Keratinocyte (primary cell): ENCODE measurements at regions not wholly inside any gene's neighbourhood (a gene's known extent, or its start where the extent isn't known, plus 50 kb on each side); places are given as distances from the start of the nearest gene placed in this dataset.

Experiments used
- DNase-seq: peaks from one replicate; pipeline ENCODE4 v3.0.0-alpha.2; 2011; ENCODE audit warnings: low read depth, missing footprints, low spot score
- FAIRE-seq: peaks from 2 replicates; lab custom pipeline; 2011; peaks lifted over from hg19 to GRCh38; lab: Jason Lieb, UNC
- H2AFZ ChIP-seq: 2 replicates; pipeline ENCODE4 v1.6.0; 2012; ENCODE audit warnings: low read length, control low read depth, inconsistent platforms; ENCODE audit not compliant: control insufficient read depth
- H3K27ac ChIP-seq: 2 replicates; pipeline ENCODE4 v1.5.1; 2011; ENCODE audit warnings: low read length; ENCODE audit not compliant: control insufficient read depth, insufficient read depth
- H3K27me3 ChIP-seq: 3 replicates; pipeline ENCODE4 v1.6.0; 2011; ENCODE audit warnings: low read length; ENCODE audit not compliant: control insufficient read depth, insufficient read depth; ENCODE audit errors: extremely low read depth
- H3K36me3 ChIP-seq, 2 experiments: 2 replicates in 1 of 2; 3 replicates in 1 of 2; pipeline ENCODE4 v1.5.1; 2011; ENCODE audit warnings: low read length in 2 of 2, mild to moderate bottlenecking in 1 of 2; ENCODE audit not compliant: control insufficient read depth in 2 of 2, insufficient read depth in 2 of 2; ENCODE audit errors: extremely low read depth in 1 of 2
- H3K4me1 ChIP-seq: 3 replicates; pipeline ENCODE4 v1.5.1; 2011; ENCODE audit warnings: low read length; ENCODE audit not compliant: control insufficient read depth, insufficient read depth; ENCODE audit errors: extremely low read depth
- H3K4me2 ChIP-seq: 3 replicates; pipeline ENCODE4 v1.6.0; 2011; ENCODE audit warnings: low read depth, low read length; ENCODE audit not compliant: control insufficient read depth, insufficient read depth; ENCODE audit errors: extremely low read depth
- H3K4me3 ChIP-seq, 3 experiments: fragments of 200-600 bp in 1 of 3; sonication (generic) in 1 of 3; 2 replicates in 2 of 3; 3 replicates in 1 of 3; pipeline ENCODE4 v1.5.1; 2011 to 2016; ENCODE audit warnings: low read length in 3 of 3, mild to moderate bottlenecking in 3 of 3, control low read depth in 2 of 3, inconsistent platforms in 1 of 3, low read depth in 1 of 3, mixed read lengths in 1 of 3, mixed run types in 1 of 3, moderate library complexity in 1 of 3; ENCODE audit not compliant: control insufficient read depth in 2 of 3, insufficient read depth in 2 of 3; ENCODE audit errors: extremely low read depth in 1 of 3
- H3K79me2 ChIP-seq: 2 replicates; pipeline ENCODE4 v1.6.0; 2012; ENCODE audit warnings: low read length; ENCODE audit not compliant: control insufficient read depth, insufficient read depth
- H3K9ac ChIP-seq: 3 replicates; pipeline ENCODE4 v1.6.0; 2011; ENCODE audit warnings: low read length; ENCODE audit not compliant: control insufficient read depth, insufficient read depth; ENCODE audit errors: extremely low read depth
- H3K9me1 ChIP-seq: 3 replicates; pipeline ENCODE4 v1.6.0; 2011; ENCODE audit warnings: low read length; ENCODE audit not compliant: control insufficient read depth, insufficient read depth; ENCODE audit errors: extremely low read depth
- H3K9me3 ChIP-seq: 2 replicates; pipeline ENCODE4 v1.5.1; 2012; ENCODE audit warnings: low read depth, low read length; ENCODE audit not compliant: control insufficient read depth
- H4K20me1 ChIP-seq: 3 replicates; pipeline ENCODE4 v1.6.0; 2011; ENCODE audit warnings: low read length; ENCODE audit not compliant: control insufficient read depth, insufficient read depth; ENCODE audit errors: extremely low read depth
- EZH2 ChIP-seq: IDR thresholded peaks from one replicate; pipeline ENCODE4 v1.6.1; 2012; ENCODE audit warnings: inconsistent platforms, mild to moderate bottlenecking, low read length, moderate library complexity
- dilution Hi-C: fragments of 300-500 bp; cut with MboI; formaldehyde crosslinking; loops from one replicate; pipeline ENCODE4 v1.7.0; 2020; ENCODE audit warnings: low sequenced_read_pairs; ENCODE audit not compliant: extremely low pct_ligation_motif_present
- TF ChIP-seq, protein P1 (sequence below), 3 experiments: IDR thresholded peaks in 1 of 3; conservative IDR thresholded peaks in 1 of 3; optimal IDR thresholded peaks in 1 of 3; 2 replicates in 2 of 3; 3 replicates in 1 of 3; pipeline versions ENCODE3 to v1.5.1; 2011; ENCODE audit warnings: low read length in 3 of 3, mild to moderate bottlenecking in 3 of 3, moderate library complexity in 2 of 3, control low read depth in 1 of 3, inconsistent platforms in 1 of 3; ENCODE audit not compliant: insufficient read depth in 2 of 3; ENCODE audit errors: extremely low read depth in 1 of 3

DNA sequence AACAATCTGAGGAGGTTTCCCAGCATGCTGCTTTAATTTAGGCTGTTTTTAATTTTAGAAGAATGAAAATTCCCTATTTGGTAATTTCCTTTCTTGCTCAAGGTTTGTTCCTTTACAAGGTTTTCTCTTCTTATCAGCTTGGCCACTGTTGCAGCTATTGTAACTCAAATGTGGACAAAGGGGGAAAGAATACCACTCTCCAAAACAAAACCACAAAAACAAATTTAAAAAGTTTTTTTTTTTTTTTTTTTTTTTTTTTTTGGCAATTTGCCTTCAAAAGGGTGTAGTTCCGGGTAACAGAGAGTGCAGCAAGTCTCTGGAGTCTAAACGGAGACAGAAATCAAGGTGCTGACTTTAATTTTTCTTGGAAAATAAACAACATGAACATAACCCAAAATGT is 306.4 kb upstream of the ARGLU1 start:
- no peak for DNase-seq
- no peak overlapping the region for H3K9ac ChIP-seq
- no peaks in the 10 kb centered on the region for H3K79me2 ChIP-seq
- no peaks in the 10 kb centered on the region for H3K9me1 ChIP-seq
- H3K27ac ChIP-seq, result no peak overlapping the region
- H3K9me3 ChIP-seq, result no peaks in the 10 kb centered on the region
- no peak overlapping the region for H3K4me3 ChIP-seq
- H3K27me3 ChIP-seq, result no peaks in the 10 kb centered on the region
- TF ChIP-seq, protein P1, sequence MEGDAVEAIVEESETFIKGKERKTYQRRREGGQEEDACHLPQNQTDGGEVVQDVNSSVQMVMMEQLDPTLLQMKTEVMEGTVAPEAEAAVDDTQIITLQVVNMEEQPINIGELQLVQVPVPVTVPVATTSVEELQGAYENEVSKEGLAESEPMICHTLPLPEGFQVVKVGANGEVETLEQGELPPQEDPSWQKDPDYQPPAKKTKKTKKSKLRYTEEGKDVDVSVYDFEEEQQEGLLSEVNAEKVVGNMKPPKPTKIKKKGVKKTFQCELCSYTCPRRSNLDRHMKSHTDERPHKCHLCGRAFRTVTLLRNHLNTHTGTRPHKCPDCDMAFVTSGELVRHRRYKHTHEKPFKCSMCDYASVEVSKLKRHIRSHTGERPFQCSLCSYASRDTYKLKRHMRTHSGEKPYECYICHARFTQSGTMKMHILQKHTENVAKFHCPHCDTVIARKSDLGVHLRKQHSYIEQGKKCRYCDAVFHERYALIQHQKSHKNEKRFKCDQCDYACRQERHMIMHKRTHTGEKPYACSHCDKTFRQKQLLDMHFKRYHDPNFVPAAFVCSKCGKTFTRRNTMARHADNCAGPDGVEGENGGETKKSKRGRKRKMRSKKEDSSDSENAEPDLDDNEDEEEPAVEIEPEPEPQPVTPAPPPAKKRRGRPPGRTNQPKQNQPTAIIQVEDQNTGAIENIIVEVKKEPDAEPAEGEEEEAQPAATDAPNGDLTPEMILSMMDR (optimal IDR thresholded peaks at IDR 0.05 in 1 of 3, IDR thresholded peaks at IDR 0.05 in 1 of 3, conservative IDR thresholded peaks at IDR 0.05 in 1 of 3; ENCODE audit: extremely low read depth in 1 of 3, insufficient read depth in 2 of 3, low read length in 3 of 3), result no peak
- no peak for TF ChIP-seq EZH2
- FAIRE-seq, result no peak
- H3K36me3 ChIP-seq, result no peaks in the 10 kb centered on the region
- H2AFZ ChIP-seq, result no peak overlapping the region
- dilution Hi-C loops, result no loop called here
- no peaks in the 10 kb centered on the region for H3K4me1 ChIP-seq
- no peak overlapping the region for H3K4me2 ChIP-seq
- no peaks in the 10 kb centered on the region for H4K20me1 ChIP-seq

DNA sequence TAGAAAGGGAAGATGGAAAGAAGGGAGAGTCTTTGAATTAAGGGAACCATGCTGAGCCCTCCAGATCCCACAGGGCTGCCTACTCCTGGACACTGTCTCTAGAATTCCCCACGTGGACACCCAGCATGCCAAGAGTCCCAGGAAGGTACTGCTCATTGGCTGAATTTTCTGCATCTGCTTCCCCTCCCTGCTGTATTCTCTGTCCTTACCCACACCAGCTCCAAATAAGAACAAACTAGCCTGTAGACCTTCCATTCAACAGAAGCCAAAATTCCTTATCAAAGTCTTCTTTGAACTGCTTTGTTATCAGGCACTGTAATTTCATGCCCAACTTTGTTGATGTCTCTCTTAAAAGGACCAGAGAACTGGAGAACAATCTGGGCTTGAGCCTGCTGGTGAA is 305.9 kb upstream of the ARGLU1 start:
- no peak overlapping the region for H2AFZ ChIP-seq
- no peaks in the 10 kb centered on the region for H3K27me3 ChIP-seq
- H3K4me1 ChIP-seq, result no peaks in the 10 kb centered on the region
- TF ChIP-seq, protein P1 (optimal IDR thresholded peaks at IDR 0.05 in 1 of 3, IDR thresholded peaks at IDR 0.05 in 1 of 3, conservative IDR thresholded peaks at IDR 0.05 in 1 of 3; ENCODE audit: extremely low read depth in 1 of 3, insufficient read depth in 2 of 3, low read length in 3 of 3), result no peak
- no peak for TF ChIP-seq EZH2
- H3K9me1 ChIP-seq, result no peaks in the 10 kb centered on the region
- DNase-seq (no peak), FAIRE-seq (no peak)
- H3K27ac ChIP-seq, result no peak overlapping the region
- H3K4me3 ChIP-seq, result no peak overlapping the region
- no peak overlapping the region for H3K9ac ChIP-seq
- H4K20me1 ChIP-seq, result no peaks in the 10 kb centered on the region
- dilution Hi-C loops, result no loop called here
- H3K79me2 ChIP-seq, result no peaks in the 10 kb centered on the region
- no peak overlapping the region for H3K4me2 ChIP-seq
- no peaks in the 10 kb centered on the region for H3K9me3 ChIP-seq
- no peaks in the 10 kb centered on the region for H3K36me3 ChIP-seq
